GM12878 (cell line): ENCODE measurements at regions not wholly inside any gene's neighbourhood (a gene's known extent, or its start where the extent isn't known, plus 50 kb on each side); places are given as distances from the start of the nearest gene placed in this dataset.

Experiments used
- ATAC-seq: fragments of 200-7000 bp; cut with Tn5 transposase; 3 replicates; pipeline ENCODE4 v1.9.1; 2020; ENCODE audit warnings: mild to moderate bottlenecking, moderate library complexity
- BruUV-seq: library from RNA; stranded (reverse); fragments of 400-500 nt; replicated peaks from 2 replicates; lab custom pipeline; 2021; lab: Mats Ljungman, UMichigan
- CTCF ChIA-PET: fragments of 300-600 bp; sonication (Branson Sonifier 250); formaldehyde crosslinking; extraction: SDS; loops from one replicate; lab custom pipeline; 2021; ENCODE audit warnings: inconsistent platforms; lab: Yijun Ruan, JAX
- POLR2A ChIA-PET: fragments of 350-600 bp; formaldehyde crosslinking; extraction: SDS; loops from one replicate; lab custom pipeline; 2021; ENCODE audit warnings: inconsistent platforms; lab: Charles Lee
- RAD21 ChIA-PET: fragments of 300-600 bp; sonication (Branson Sonifier 250); formaldehyde crosslinking; loops from one replicate; lab custom pipeline; 2023; ENCODE audit warnings: antibody characterized with exemption; ENCODE audit not compliant: unreplicated experiment; lab: Charles Lee
- SMC1A ChIA-PET: fragments of 300-600 bp; sonication (Branson Sonifier 250); formaldehyde crosslinking; loops from one replicate; lab custom pipeline; 2023; ENCODE audit not compliant: unreplicated experiment, uncharacterized antibody; lab: Charles Lee
- DNase-seq: peaks from one replicate; pipeline ENCODE4 v3.0.0-alpha.2; 2011; ENCODE audit warnings: low read depth, low spot score
- FAIRE-seq: peaks from 3 replicates; lab custom pipeline; 2011; peaks lifted over from hg19 to GRCh38; lab: Jason Lieb, UNC
- H2AFZ ChIP-seq: 2 replicates; pipeline ENCODE4 v1.6.0; 2011; ENCODE audit warnings: low read depth, low read length, control low read depth; ENCODE audit not compliant: control insufficient read depth
- H3K27ac ChIP-seq: 2 replicates; pipeline ENCODE4 v1.5.1; 2011; ENCODE audit warnings: control low read depth; ENCODE audit not compliant: control insufficient read depth, insufficient read depth
- H3K27me3 ChIP-seq, 2 experiments: replicated peaks in 1 of 2; 2 replicates each; pipeline versions ENCODE4 v1.6.0 to v1.6.1; 2011; ENCODE audit warnings: low read length in 1 of 2; ENCODE audit not compliant: control insufficient read depth in 2 of 2, insufficient read depth in 2 of 2
- H3K36me3 ChIP-seq, 2 experiments: 2 replicates each; pipeline ENCODE4 v1.5.1; 2011; ENCODE audit warnings: low read length in 1 of 2; ENCODE audit not compliant: control insufficient read depth in 2 of 2, insufficient read depth in 2 of 2
- H3K4me1 ChIP-seq: 2 replicates; pipeline ENCODE4 v1.6.1; 2011; ENCODE audit warnings: mild to moderate bottlenecking, low read length, moderate library complexity, mixed read lengths; ENCODE audit not compliant: control insufficient read depth, insufficient read depth
- H3K4me2 ChIP-seq: 2 replicates; pipeline ENCODE4 v1.6.0; 2011; ENCODE audit warnings: control low read depth; ENCODE audit not compliant: control insufficient read depth, insufficient read depth
- H3K4me3 ChIP-seq: fragments of 200-600 bp; sonication (generic); 2 replicates; pipeline ENCODE4 v1.5.1; 2016
- H3K79me2 ChIP-seq: 2 replicates; pipeline ENCODE4 v1.6.0; 2011; ENCODE audit warnings: low read length; ENCODE audit not compliant: control insufficient read depth, insufficient read depth
- H3K9ac ChIP-seq: 2 replicates; pipeline ENCODE4 v1.8.0; 2011; ENCODE audit warnings: low read length, control low read depth, mixed read lengths; ENCODE audit not compliant: control insufficient read depth, insufficient read depth
- H3K9me3 ChIP-seq: replicated peaks from 3 replicates; pipeline ENCODE4 v1.5.1; 2011; ENCODE audit warnings: mild to moderate bottlenecking, low read length; ENCODE audit not compliant: control insufficient read depth, insufficient read depth
- H4K20me1 ChIP-seq: 2 replicates; pipeline ENCODE4 v1.6.0; 2011; ENCODE audit not compliant: control insufficient read depth, insufficient read depth
- CBX5 ChIP-seq: sonication (generic); IDR thresholded peaks from 2 replicates; pipeline ENCODE4 v1.6.1; 2016; ENCODE audit warnings: low read depth, moderate library complexity, mild to moderate bottlenecking, inconsistent platforms
- CEBPB ChIP-seq, 2 experiments: fragments of 150-350 bp in 1 of 2; IDR thresholded peaks; 2 replicates each; pipeline ENCODE4 v1.6.1; 2012 to 2014; ENCODE audit warnings: low read depth in 2 of 2, low read length in 2 of 2, borderline replicate concordance in 1 of 2, inconsistent platforms in 1 of 2
- FOXM1 ChIP-seq: IDR thresholded peaks from 2 replicates; pipeline ENCODE4 v1.6.1; 2012; ENCODE audit warnings: low read depth, mild to moderate bottlenecking, inconsistent platforms, low read length, moderate library complexity
- KDM1A ChIP-seq: fragments of 200-600 bp; sonication (generic); IDR thresholded peaks from 2 replicates; pipeline ENCODE4 v1.6.1; 2016; ENCODE audit warnings: borderline replicate concordance
- MEF2A ChIP-seq: IDR thresholded peaks from 2 replicates; pipeline ENCODE4 v1.6.1; 2011; ENCODE audit warnings: low read depth, mild to moderate bottlenecking, low read length, moderate library complexity; ENCODE audit not compliant: insufficient read depth
- MYB ChIP-seq: fragments of 150-350 bp; IDR thresholded peaks from 2 replicates; pipeline ENCODE4 v1.6.1; 2014; ENCODE audit warnings: mild to moderate bottlenecking, low read depth, low read length, borderline replicate concordance
- MYC ChIP-seq: IDR thresholded peaks from 2 replicates; pipeline ENCODE4 v1.6.1; 2011; ENCODE audit warnings: mild to moderate bottlenecking, low read length, moderate library complexity, inconsistent platforms; ENCODE audit not compliant: insufficient read depth, insufficient replicate concordance, insufficient read length, severe bottlenecking
- RELA ChIP-seq: fragments of 450-650 bp; IDR thresholded peaks from 2 replicates; pipeline ENCODE4 v1.8.0; 2014; ENCODE audit warnings: borderline replicate concordance; ENCODE audit not compliant: partially characterized antibody
- YBX1 ChIP-seq: fragments of 450-650 bp; IDR thresholded peaks from 2 replicates; pipeline ENCODE4 v1.6.1; 2016; ENCODE audit warnings: antibody characterized with exemption
- ZZZ3 ChIP-seq: IDR thresholded peaks from 2 replicates; pipeline ENCODE4 v1.6.1; 2011; ENCODE audit warnings: low read depth; ENCODE audit not compliant: control insufficient read depth, insufficient read length
- WGBS: methylation state at CpG from one replicate; pipeline ENCODE4 v1.1.6; 2016; ENCODE audit warnings: low lambda C conversion rate; ENCODE audit not compliant: insufficient replicate concordance, insufficient coverage; ENCODE audit errors: missing lambda C conversion rate; 5-methylcytosine and 5-hydroxymethylcytosine counted together
- in situ Hi-C: fragments of 300-500 bp; cut with MboI; formaldehyde crosslinking; loops from 9 replicates; pipeline ENCODE4 v1.14.3; 2018; ENCODE audit warnings: mixed read lengths
- intact Hi-C: fragments of 100-400 bp; cut with micrococcal nuclease; formaldehyde crosslinking; loops from one replicate; pipeline ENCODE4 v1.14.2; 2022; ENCODE audit not compliant: unreplicated experiment
- TF ChIP-seq, protein P1 (sequence below): fragments of 450-650 bp; formaldehyde crosslinking; IDR thresholded peaks from 2 replicates; pipeline ENCODE4 v1.4.0; 2022; ENCODE audit warnings: mild to moderate bottlenecking, moderate library complexity
- TF ChIP-seq, protein P2 (sequence below): fragments of 450-650 bp; IDR thresholded peaks from 2 replicates; pipeline ENCODE4 v1.6.1; 2017; ENCODE audit warnings: antibody characterized with exemption, mild to moderate bottlenecking, moderate library complexity
- TF ChIP-seq, protein P3 (sequence below): fragments of 450-650 bp; formaldehyde crosslinking; IDR thresholded peaks from 2 replicates; pipeline ENCODE4 v1.5.0; 2022; ENCODE audit warnings: mild to moderate bottlenecking, missing genetic modification characterization

DNA sequence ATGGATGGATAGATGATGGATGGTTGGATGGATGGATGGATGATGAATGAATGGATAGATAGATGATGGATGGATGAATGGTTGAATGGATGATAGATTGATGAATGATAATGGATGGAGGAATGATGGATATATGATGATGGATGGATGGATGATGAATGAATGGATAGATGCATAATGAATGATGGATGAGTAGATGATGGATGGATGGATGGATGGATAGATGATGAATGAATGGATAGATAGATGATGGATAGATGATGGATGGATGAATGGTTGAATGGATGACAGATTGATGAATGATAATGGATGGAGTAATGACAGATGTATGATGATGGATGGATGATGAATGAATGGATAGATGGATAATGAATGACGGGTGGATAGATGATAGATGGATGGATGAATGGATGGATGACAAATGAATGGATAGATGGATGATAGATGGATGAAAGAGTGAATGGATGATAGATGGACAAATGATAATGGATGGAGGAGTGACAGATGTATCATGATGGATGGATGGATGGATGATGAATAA lies 1466.5 kb downstream of the BRD1 start (continued):
- TF ChIP-seq FOXM1 (no peak), RELA (no peak), KDM1A (no peak), MYB (no peak), ZZZ3 (no peak)
- TF ChIP-seq, protein P1, sequence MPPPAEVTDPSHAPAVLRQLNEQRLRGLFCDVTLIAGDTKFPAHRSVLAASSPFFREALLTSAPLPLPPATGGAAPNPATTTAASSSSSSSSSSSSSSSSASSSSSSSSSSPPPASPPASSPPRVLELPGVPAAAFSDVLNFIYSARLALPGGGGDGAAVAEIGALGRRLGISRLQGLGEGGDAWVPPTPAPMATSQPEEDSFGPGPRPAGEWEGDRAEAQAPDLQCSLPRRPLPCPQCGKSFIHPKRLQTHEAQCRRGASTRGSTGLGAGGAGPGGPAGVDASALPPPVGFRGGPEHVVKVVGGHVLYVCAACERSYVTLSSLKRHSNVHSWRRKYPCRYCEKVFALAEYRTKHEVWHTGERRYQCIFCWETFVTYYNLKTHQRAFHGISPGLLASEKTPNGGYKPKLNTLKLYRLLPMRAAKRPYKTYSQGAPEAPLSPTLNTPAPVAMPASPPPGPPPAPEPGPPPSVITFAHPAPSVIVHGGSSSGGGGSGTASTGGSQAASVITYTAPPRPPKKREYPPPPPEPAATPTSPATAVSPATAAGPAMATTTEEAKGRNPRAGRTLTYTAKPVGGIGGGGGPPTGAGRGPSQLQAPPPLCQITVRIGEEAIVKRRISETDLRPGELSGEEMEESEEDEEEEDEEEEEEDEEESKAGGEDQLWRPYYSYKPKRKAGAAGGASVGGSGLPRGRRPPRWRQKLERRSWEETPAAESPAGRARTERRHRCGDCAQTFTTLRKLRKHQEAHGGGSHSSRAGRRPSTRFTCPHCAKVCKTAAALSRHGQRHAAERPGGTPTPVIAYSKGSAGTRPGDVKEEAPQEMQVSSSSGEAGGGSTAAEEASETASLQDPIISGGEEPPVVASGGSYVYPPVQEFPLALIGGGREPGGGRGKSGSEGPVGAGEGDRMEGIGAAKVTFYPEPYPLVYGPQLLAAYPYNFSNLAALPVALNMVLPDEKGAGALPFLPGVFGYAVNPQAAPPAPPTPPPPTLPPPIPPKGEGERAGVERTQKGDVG (CRISPR knock-in tag): no peak

DNA sequence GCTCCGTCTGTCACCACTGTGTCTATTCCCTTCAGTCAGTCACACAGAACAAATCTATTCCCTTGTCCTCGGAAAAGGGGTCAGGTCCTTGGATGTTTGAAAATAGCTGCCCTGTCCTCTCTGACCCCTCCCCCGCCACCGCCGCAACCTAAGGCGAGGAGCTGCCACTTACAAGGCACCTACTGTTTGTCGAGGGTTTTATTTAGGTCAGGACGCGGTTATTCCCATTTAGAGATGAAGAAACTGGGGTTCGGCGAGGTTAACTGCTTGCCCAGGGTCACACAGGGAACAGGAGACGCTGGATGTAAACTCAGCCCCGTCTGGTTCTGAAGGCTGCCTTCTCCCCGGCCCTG lies 1468.1 kb downstream of the BRD1 start:
- in situ Hi-C loops (no loop called here), intact Hi-C loops (no loop called here)
- RAD21 ChIA-PET: no interaction called here
- H3K27ac ChIP-seq: no peak overlapping the region
- H3K36me3 ChIP-seq: no peaks in the 10 kb centered on the region
- H3K9ac ChIP-seq: no peak overlapping the region
- 62% methylated on average over 14 of the region's 14 CpGs for WGBS
- no peak overlapping the region for H2AFZ ChIP-seq
- no peaks in the 10 kb centered on the region; the same call in 2 of the 3 replicates for H3K9me3 ChIP-seq
- BruUV-seq: no TSS peak
- FAIRE-seq: no peak
- CTCF ChIA-PET: no interaction called here
- DNase-seq: no peak
- no peak overlapping the region for H3K4me2 ChIP-seq
- no peaks in the 10 kb centered on the region for H3K27me3 ChIP-seq
- H3K4me1 ChIP-seq: no peaks in the 10 kb centered on the region
- SMC1A ChIA-PET: no interaction called here
- POLR2A ChIA-PET: no interaction called here
- ATAC-seq: no peak
- H3K4me3 ChIP-seq: no peak overlapping the region
- no peaks in the 10 kb centered on the region for H3K79me2 ChIP-seq
- H4K20me1 ChIP-seq: no peaks in the 10 kb centered on the region
- TF ChIP-seq, protein P2, sequence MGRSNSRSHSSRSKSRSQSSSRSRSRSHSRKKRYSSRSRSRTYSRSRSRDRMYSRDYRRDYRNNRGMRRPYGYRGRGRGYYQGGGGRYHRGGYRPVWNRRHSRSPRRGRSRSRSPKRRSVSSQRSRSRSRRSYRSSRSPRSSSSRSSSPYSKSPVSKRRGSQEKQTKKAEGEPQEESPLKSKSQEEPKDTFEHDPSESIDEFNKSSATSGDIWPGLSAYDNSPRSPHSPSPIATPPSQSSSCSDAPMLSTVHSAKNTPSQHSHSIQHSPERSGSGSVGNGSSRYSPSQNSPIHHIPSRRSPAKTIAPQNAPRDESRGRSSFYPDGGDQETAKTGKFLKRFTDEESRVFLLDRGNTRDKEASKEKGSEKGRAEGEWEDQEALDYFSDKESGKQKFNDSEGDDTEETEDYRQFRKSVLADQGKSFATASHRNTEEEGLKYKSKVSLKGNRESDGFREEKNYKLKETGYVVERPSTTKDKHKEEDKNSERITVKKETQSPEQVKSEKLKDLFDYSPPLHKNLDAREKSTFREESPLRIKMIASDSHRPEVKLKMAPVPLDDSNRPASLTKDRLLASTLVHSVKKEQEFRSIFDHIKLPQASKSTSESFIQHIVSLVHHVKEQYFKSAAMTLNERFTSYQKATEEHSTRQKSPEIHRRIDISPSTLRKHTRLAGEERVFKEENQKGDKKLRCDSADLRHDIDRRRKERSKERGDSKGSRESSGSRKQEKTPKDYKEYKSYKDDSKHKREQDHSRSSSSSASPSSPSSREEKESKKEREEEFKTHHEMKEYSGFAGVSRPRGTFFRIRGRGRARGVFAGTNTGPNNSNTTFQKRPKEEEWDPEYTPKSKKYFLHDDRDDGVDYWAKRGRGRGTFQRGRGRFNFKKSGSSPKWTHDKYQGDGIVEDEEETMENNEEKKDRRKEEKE: no peak
- TF ChIP-seq YBX1 (no peak), CBX5 (no peak), CEBPB (IDR thresholded peaks at IDR 0.05; ENCODE audit: borderline replicate concordance in 1 of 2, low read depth in 2 of 2, low read length in 2 of 2) (no peak), MEF2A (no peak), MYC (no peak)
- TF ChIP-seq, protein P3, sequence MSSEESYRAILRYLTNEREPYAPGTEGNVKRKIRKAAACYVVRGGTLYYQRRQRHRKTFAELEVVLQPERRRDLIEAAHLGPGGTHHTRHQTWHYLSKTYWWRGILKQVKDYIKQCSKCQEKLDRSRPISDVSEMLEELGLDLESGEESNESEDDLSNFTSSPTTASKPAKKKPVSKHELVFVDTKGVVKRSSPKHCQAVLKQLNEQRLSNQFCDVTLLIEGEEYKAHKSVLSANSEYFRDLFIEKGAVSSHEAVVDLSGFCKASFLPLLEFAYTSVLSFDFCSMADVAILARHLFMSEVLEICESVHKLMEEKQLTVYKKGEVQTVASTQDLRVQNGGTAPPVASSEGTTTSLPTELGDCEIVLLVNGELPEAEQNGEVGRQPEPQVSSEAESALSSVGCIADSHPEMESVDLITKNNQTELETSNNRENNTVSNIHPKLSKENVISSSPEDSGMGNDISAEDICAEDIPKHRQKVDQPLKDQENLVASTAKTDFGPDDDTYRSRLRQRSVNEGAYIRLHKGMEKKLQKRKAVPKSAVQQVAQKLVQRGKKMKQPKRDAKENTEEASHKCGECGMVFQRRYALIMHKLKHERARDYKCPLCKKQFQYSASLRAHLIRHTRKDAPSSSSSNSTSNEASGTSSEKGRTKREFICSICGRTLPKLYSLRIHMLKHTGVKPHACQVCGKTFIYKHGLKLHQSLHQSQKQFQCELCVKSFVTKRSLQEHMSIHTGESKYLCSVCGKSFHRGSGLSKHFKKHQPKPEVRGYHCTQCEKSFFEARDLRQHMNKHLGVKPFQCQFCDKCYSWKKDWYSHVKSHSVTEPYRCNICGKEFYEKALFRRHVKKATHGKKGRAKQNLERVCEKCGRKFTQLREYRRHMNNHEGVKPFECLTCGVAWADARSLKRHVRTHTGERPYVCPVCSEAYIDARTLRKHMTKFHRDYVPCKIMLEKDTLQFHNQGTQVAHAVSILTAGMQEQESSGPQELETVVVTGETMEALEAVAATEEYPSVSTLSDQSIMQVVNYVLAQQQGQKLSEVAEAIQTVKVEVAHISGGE (CRISPR knock-in tag): no peak
